GM23338 (cell line): ENCODE measurements at regions not wholly inside any gene's neighbourhood (a gene's known extent, or its start where the extent isn't known, plus 50 kb on each side); places are given as distances from the start of the nearest gene placed in this dataset.

ENCODE experiments used
- CREB1 ChIP-seq: fragments of 250-450 bp; sonication (Bioruptor Pico); IDR thresholded peaks from 2 replicates; pipeline ENCODE4 v1.5.0; 2020; ENCODE audit warnings: low read depth, mild to moderate bottlenecking, moderate library complexity
- EZH2 ChIP-seq: fragments of 200-600 bp; sonication (generic); IDR thresholded peaks from one replicate; pipeline ENCODE4 v1.8.0; 2017; ENCODE audit warnings: antibody characterized with exemption, mild to moderate bottlenecking, low read depth; ENCODE audit not compliant: unreplicated experiment
- EZH2phosphoT487 ChIP-seq: fragments of 200-600 bp; sonication (generic); IDR thresholded peaks from one replicate; pipeline ENCODE4 v1.8.1; 2018; ENCODE audit warnings: antibody characterized with exemption; ENCODE audit not compliant: unreplicated experiment
- JUNB ChIP-seq: IDR thresholded peaks from one replicate; pipeline ENCODE4 v1.6.1; 2016; ENCODE audit warnings: antibody characterized with exemption; ENCODE audit not compliant: unreplicated experiment
- NANOG ChIP-seq: IDR thresholded peaks from 2 replicates; pipeline ENCODE4 v1.6.1; 2016; ENCODE audit warnings: antibody characterized with exemption, borderline replicate concordance
- POLR2AphosphoS5 ChIP-seq: IDR thresholded peaks from 2 replicates; pipeline ENCODE4 v1.6.1; 2016; ENCODE audit warnings: antibody characterized with exemption, low read depth
- STAT1 ChIP-seq: IDR thresholded peaks from one replicate; pipeline ENCODE4 v1.6.1; 2016; ENCODE audit warnings: antibody characterized with exemption; ENCODE audit not compliant: unreplicated experiment
- ZNF114 ChIP-seq: fragments of 250-450 bp; sonication (Bioruptor Pico); IDR thresholded peaks from 2 replicates; pipeline ENCODE4 v1.5.0; 2020; ENCODE audit warnings: mild to moderate bottlenecking, moderate library complexity
- ZNF331 ChIP-seq: fragments of 250-450 bp; sonication (Bioruptor Pico); IDR thresholded peaks from 2 replicates; pipeline ENCODE4 v1.5.0; 2020; ENCODE audit warnings: low read depth, mild to moderate bottlenecking, moderate library complexity
- TF ChIP-seq, protein P1 (sequence below), 2 experiments: fragments of 200-600 bp in 1 of 2; sonication (generic) in 1 of 2; conservative IDR thresholded peaks; 2 replicates each; pipeline versions ENCODE4 v1.5.1 to v1.6.1; 2016 to 2017; ENCODE audit warnings: antibody characterized with exemption in 2 of 2, low read depth in 2 of 2, mild to moderate bottlenecking in 2 of 2, moderate library complexity in 1 of 2
- TF ChIP-seq, protein P2 (sequence below): IDR thresholded peaks from 2 replicates; pipeline ENCODE4 v1.6.1; 2016; ENCODE audit warnings: antibody characterized with exemption
- TF ChIP-seq, protein P3 (sequence below): IDR thresholded peaks from one replicate; pipeline ENCODE4 v1.6.1; 2018; ENCODE audit warnings: antibody characterized with exemption; ENCODE audit not compliant: unreplicated experiment
- TF ChIP-seq, protein P4 (sequence below): fragments of 250-450 bp; sonication (Bioruptor Pico); IDR thresholded peaks from 2 replicates; pipeline ENCODE4 v1.5.0; 2020; ENCODE audit warnings: mild to moderate bottlenecking, moderate library complexity

DNA sequence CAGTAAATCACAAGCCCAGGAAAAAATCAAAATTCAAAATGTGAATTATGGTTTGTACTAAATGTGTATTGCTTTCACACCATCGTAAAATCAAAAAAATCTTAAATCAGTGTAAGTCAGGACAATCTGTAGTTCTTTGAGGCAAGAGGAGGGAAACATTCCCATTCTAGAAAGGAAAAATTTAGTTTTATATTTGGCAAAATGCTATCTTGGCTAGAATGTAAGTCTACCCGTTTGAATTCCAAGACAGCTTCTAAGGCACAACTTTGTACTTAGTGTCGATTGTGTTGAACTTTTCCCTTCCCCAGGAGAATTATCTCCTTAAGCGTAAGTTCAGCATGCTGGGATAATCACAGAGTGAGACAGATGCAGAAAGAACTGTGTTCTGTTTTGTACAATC lies 638.2 kb upstream of the LRRTM1 start:
- TF ChIP-seq STAT1 (no peak), EZH2phosphoT487 (no peak), POLR2AphosphoS5 (no peak), EZH2 (no peak), CREB1 (CRISPR knock-in tag) (no peak), ZNF114 (CRISPR knock-in tag) (no peak), JUNB (no peak), ZNF331 (CRISPR knock-in tag) (no peak), NANOG (no peak)
- TF ChIP-seq, protein P1, sequence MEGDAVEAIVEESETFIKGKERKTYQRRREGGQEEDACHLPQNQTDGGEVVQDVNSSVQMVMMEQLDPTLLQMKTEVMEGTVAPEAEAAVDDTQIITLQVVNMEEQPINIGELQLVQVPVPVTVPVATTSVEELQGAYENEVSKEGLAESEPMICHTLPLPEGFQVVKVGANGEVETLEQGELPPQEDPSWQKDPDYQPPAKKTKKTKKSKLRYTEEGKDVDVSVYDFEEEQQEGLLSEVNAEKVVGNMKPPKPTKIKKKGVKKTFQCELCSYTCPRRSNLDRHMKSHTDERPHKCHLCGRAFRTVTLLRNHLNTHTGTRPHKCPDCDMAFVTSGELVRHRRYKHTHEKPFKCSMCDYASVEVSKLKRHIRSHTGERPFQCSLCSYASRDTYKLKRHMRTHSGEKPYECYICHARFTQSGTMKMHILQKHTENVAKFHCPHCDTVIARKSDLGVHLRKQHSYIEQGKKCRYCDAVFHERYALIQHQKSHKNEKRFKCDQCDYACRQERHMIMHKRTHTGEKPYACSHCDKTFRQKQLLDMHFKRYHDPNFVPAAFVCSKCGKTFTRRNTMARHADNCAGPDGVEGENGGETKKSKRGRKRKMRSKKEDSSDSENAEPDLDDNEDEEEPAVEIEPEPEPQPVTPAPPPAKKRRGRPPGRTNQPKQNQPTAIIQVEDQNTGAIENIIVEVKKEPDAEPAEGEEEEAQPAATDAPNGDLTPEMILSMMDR (conservative IDR thresholded peaks at IDR 0.05; ENCODE audit: low read depth in 2 of 2): no peak
- TF ChIP-seq, protein P2, sequence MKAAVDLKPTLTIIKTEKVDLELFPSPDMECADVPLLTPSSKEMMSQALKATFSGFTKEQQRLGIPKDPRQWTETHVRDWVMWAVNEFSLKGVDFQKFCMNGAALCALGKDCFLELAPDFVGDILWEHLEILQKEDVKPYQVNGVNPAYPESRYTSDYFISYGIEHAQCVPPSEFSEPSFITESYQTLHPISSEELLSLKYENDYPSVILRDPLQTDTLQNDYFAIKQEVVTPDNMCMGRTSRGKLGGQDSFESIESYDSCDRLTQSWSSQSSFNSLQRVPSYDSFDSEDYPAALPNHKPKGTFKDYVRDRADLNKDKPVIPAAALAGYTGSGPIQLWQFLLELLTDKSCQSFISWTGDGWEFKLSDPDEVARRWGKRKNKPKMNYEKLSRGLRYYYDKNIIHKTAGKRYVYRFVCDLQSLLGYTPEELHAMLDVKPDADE: no peak
- TF ChIP-seq, protein P3, sequence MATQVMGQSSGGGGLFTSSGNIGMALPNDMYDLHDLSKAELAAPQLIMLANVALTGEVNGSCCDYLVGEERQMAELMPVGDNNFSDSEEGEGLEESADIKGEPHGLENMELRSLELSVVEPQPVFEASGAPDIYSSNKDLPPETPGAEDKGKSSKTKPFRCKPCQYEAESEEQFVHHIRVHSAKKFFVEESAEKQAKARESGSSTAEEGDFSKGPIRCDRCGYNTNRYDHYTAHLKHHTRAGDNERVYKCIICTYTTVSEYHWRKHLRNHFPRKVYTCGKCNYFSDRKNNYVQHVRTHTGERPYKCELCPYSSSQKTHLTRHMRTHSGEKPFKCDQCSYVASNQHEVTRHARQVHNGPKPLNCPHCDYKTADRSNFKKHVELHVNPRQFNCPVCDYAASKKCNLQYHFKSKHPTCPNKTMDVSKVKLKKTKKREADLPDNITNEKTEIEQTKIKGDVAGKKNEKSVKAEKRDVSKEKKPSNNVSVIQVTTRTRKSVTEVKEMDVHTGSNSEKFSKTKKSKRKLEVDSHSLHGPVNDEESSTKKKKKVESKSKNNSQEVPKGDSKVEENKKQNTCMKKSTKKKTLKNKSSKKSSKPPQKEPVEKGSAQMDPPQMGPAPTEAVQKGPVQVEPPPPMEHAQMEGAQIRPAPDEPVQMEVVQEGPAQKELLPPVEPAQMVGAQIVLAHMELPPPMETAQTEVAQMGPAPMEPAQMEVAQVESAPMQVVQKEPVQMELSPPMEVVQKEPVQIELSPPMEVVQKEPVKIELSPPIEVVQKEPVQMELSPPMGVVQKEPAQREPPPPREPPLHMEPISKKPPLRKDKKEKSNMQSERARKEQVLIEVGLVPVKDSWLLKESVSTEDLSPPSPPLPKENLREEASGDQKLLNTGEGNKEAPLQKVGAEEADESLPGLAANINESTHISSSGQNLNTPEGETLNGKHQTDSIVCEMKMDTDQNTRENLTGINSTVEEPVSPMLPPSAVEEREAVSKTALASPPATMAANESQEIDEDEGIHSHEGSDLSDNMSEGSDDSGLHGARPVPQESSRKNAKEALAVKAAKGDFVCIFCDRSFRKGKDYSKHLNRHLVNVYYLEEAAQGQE: no peak
- TF ChIP-seq, protein P4, sequence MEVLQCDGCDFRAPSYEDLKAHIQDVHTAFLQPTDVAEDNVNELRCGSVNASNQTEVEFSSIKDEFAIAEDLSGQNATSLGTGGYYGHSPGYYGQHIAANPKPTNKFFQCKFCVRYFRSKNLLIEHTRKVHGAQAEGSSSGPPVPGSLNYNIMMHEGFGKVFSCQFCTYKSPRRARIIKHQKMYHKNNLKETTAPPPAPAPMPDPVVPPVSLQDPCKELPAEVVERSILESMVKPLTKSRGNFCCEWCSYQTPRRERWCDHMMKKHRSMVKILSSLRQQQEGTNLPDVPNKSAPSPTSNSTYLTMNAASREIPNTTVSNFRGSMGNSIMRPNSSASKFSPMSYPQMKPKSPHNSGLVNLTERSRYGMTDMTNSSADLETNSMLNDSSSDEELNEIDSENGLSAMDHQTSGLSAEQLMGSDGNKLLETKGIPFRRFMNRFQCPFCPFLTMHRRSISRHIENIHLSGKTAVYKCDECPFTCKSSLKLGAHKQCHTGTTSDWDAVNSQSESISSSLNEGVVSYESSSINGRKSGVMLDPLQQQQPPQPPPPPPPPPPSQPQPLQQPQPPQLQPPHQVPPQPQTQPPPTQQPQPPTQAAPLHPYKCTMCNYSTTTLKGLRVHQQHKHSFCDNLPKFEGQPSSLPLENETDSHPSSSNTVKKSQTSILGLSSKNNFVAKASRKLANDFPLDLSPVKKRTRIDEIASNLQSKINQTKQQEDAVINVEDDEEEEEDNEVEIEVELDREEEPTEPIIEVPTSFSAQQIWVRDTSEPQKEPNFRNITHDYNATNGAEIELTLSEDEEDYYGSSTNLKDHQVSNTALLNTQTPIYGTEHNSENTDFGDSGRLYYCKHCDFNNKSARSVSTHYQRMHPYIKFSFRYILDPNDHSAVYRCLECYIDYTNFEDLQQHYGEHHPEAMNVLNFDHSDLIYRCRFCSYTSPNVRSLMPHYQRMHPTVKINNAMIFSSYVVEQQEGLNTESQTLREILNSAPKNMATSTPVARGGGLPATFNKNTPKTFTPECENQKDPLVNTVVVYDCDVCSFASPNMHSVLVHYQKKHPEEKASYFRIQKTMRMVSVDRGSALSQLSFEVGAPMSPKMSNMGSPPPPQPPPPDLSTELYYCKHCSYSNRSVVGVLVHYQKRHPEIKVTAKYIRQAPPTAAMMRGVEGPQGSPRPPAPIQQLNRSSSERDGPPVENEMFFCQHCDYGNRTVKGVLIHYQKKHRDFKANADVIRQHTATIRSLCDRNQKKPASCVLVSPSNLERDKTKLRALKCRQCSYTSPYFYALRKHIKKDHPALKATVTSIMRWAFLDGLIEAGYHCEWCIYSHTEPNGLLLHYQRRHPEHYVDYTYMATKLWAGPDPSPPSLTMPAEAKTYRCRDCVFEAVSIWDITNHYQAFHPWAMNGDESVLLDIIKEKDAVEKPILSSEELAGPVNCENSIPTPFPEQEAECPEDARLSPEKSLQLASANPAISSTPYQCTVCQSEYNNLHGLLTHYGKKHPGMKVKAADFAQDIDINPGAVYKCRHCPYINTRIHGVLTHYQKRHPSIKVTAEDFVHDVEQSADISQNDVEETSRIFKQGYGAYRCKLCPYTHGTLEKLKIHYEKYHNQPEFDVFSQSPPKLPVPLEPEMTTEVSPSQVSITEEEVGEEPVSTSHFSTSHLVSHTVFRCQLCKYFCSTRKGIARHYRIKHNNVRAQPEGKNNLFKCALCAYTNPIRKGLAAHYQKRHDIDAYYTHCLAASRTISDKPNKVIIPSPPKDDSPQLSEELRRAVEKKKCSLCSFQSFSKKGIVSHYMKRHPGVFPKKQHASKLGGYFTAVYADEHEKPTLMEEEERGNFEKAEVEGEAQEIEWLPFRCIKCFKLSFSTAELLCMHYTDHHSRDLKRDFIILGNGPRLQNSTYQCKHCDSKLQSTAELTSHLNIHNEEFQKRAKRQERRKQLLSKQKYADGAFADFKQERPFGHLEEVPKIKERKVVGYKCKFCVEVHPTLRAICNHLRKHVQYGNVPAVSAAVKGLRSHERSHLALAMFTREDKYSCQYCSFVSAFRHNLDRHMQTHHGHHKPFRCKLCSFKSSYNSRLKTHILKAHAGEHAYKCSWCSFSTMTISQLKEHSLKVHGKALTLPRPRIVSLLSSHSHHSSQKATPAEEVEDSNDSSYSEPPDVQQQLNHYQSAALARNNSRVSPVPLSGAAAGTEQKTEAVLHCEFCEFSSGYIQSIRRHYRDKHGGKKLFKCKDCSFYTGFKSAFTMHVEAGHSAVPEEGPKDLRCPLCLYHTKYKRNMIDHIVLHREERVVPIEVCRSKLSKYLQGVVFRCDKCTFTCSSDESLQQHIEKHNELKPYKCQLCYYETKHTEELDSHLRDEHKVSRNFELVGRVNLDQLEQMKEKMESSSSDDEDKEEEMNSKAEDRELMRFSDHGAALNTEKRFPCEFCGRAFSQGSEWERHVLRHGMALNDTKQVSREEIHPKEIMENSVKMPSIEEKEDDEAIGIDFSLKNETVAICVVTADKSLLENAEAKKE: no peak
